ENCODE measurements at regions not wholly inside any gene's neighbourhood (a gene's known extent, or its start where the extent isn't known, plus 50 kb on each side); places are given as distances from the start of the nearest gene placed in this dataset.

GRCh38 chr12:13367973-13368372, 171.4 kb downstream of the EMP1 start (continued):
- TF ChIP-seq ZNF710 (CRISPR knock-in tag; IDR thresholded peaks at IDR 0.05; ENCODE audit: borderline replicate concordance) (no peak), POLR2AphosphoS5 (IDR thresholded peaks at IDR 0.05; ENCODE audit: low read depth, low read length) (no peak), SALL1 (CRISPR knock-in tag; IDR thresholded peaks at IDR 0.05) (no peak), ZNF253 (CRISPR knock-in tag; IDR thresholded peaks at IDR 0.05; ENCODE audit: borderline replicate concordance) (no peak), FOXP1 (IDR thresholded peaks at IDR 0.05) (no peak), FOXP1 (CRISPR knock-in tag; IDR thresholded peaks at IDR 0.05) (no peak), ZFP36 (IDR thresholded peaks at IDR 0.05; ENCODE audit: borderline replicate concordance, low read depth, low read length, partially characterized antibody) (no peak), ZFP1 (CRISPR knock-in tag; IDR thresholded peaks at IDR 0.05) (no peak), KDM5B (CRISPR knock-in tag; IDR thresholded peaks at IDR 0.05; ENCODE audit: borderline replicate concordance) (no peak), NFE2L1 (CRISPR knock-in tag; IDR thresholded peaks at IDR 0.05; ENCODE audit: borderline replicate concordance) (no peak), YY1 (IDR thresholded peaks at IDR 0.05; ENCODE audit: insufficient read depth, insufficient replicate concordance, low read depth, low read length) (no peak), MTA1 (CRISPR knock-in tag; IDR thresholded peaks at IDR 0.05; ENCODE audit: borderline replicate concordance) (no peak), ATF2 (CRISPR knock-in tag; IDR thresholded peaks at IDR 0.05) (no peak)

Measured in HepG2 (cell line).